Neutrophil (primary cell): ENCODE measurements at regions not wholly inside any gene's neighbourhood (a gene's known extent, or its start where the extent isn't known, plus 50 kb on each side); places are given as distances from the start of the nearest gene placed in this dataset.

Experiments used
- H3K27ac ChIP-seq: fragments of 200-600 bp; sonication (generic); 2 replicates; pipeline ENCODE4 v1.5.1; 2016; ENCODE audit warnings: mild to moderate bottlenecking, moderate library complexity
- H3K27me3 ChIP-seq: fragments of 200-600 bp; sonication (generic); 2 replicates; pipeline ENCODE4 v1.6.0; 2016; ENCODE audit warnings: mild to moderate bottlenecking
- H3K36me3 ChIP-seq: fragments of 200-600 bp; sonication (generic); 2 replicates; pipeline ENCODE4 v1.5.1; 2017
- H3K4me1 ChIP-seq, 2 experiments: fragments of 200-600 bp in 1 of 2; sonication (generic) in 1 of 2; 1 replicate in 1 of 2; 2 replicates in 1 of 2; pipeline versions ENCODE4 v1.5.1 to v1.6.1; 2013 to 2016; ENCODE audit warnings: low read depth in 1 of 2, low read length in 1 of 2, mild to moderate bottlenecking in 1 of 2, moderate library complexity in 1 of 2; ENCODE audit not compliant: control insufficient read depth in 1 of 2, insufficient read depth in 1 of 2
- H3K4me3 ChIP-seq, 2 experiments: fragments of 200-600 bp in 1 of 2; sonication (generic) in 1 of 2; 1 replicate in 1 of 2; 2 replicates in 1 of 2; pipeline ENCODE4 v1.5.1; 2013 to 2016; ENCODE audit warnings: low read depth in 1 of 2, low read length in 1 of 2, mild to moderate bottlenecking in 1 of 2, moderate library complexity in 1 of 2
- H3K9me3 ChIP-seq: fragments of 200-600 bp; sonication (generic); 2 replicates; pipeline ENCODE4 v1.5.1; 2016
- TF ChIP-seq, protein P1 (sequence below): fragments of 200-600 bp; sonication (generic); IDR thresholded peaks from 2 replicates; pipeline ENCODE4 v1.5.1; 2016; ENCODE audit warnings: antibody characterized with exemption

DNA sequence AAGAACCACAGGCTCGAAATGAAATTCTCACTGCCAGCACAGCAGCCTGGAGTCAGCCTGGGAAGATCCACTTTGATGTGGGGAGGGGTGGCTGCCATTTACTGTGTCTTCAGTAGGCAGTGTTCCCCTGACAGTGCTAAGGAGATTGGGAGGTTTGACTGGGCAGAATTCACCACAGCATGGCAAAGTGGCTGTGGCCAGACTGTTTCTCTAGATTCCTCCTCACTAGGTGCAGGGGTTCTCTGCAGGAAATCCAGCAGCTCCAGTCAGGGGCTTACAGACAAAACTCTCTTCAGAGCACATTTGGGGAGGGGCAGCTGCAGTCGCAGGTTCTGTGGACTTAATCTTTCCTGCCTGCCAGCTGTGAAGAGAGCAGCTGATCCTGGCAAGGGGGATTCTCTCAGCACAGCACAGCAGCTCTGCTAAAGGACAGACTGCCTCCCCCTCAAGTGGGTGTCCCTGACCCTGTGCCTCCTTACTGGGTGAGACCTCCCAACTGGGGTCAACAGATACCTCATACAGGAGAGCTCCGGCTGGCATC lies 1174.0 kb downstream of the RAPGEF2 start:
- Histone ChIP-seq H3K36me3 (no peaks in the 10 kb centered on the region), H3K9me3 (no peaks in the 10 kb centered on the region), H3K27me3 (no peaks in the 10 kb centered on the region), H3K27ac (no peak overlapping the region), H3K4me3 (no peak overlapping the region), H3K4me1 (no peaks in the 10 kb centered on the region)
- TF ChIP-seq, protein P1, sequence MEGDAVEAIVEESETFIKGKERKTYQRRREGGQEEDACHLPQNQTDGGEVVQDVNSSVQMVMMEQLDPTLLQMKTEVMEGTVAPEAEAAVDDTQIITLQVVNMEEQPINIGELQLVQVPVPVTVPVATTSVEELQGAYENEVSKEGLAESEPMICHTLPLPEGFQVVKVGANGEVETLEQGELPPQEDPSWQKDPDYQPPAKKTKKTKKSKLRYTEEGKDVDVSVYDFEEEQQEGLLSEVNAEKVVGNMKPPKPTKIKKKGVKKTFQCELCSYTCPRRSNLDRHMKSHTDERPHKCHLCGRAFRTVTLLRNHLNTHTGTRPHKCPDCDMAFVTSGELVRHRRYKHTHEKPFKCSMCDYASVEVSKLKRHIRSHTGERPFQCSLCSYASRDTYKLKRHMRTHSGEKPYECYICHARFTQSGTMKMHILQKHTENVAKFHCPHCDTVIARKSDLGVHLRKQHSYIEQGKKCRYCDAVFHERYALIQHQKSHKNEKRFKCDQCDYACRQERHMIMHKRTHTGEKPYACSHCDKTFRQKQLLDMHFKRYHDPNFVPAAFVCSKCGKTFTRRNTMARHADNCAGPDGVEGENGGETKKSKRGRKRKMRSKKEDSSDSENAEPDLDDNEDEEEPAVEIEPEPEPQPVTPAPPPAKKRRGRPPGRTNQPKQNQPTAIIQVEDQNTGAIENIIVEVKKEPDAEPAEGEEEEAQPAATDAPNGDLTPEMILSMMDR = no peak

DNA sequence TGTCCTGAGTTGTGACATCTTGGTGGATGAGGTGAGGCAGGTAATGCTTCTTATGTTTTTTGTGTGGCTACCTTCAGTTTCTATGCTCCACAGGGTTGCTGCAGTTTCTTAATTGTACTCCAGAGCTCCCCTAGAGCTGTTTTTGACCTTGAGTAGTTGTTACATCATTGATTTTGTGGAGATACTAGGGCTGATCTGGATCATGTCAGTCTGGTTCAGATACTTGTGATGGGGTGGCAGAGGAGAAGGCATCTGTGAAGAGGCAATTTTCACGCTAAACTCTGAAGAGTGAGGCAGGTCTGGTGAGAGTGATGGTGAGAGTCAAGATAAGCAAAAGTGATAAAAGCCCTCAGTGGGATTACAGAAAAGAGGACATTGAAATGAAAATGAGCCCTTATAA lies 1180.2 kb downstream of the RAPGEF2 start:
- no peak overlapping the region for H3K4me3 ChIP-seq
- no peaks in the 10 kb centered on the region for H3K9me3 ChIP-seq
- TF ChIP-seq, protein P1 = no peak
- H3K36me3 ChIP-seq = no peaks in the 10 kb centered on the region
- no peaks in the 10 kb centered on the region for H3K4me1 ChIP-seq
- H3K27ac ChIP-seq = no peak overlapping the region
- no peaks in the 10 kb centered on the region for H3K27me3 ChIP-seq

DNA sequence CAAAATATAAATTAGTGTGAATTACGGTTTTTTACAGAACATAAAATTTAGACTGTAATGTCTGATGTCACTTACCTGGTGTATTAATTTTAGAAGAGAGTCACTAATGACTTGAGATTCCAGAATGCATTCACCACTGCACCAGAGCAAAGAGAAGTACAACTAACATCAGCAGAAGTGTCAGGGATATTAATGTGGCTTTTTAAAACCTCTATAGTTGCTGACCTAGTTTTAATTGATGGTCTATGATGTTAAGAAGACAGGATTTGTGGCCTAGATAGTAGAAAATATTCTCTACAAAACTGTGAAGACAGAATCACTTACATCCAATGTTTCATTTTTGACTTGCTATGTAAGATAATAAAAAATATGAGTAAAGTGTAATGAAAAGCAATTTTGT lies 1181.6 kb downstream of the RAPGEF2 start:
- no peaks in the 10 kb centered on the region for H3K36me3 ChIP-seq
- H3K27ac ChIP-seq = no peak overlapping the region
- no peaks in the 10 kb centered on the region for H3K9me3 ChIP-seq
- TF ChIP-seq, protein P1 = no peak
- H3K4me3 ChIP-seq = no peak overlapping the region
- no peaks in the 10 kb centered on the region for H3K4me1 ChIP-seq
- H3K27me3 ChIP-seq = no peaks in the 10 kb centered on the region

DNA sequence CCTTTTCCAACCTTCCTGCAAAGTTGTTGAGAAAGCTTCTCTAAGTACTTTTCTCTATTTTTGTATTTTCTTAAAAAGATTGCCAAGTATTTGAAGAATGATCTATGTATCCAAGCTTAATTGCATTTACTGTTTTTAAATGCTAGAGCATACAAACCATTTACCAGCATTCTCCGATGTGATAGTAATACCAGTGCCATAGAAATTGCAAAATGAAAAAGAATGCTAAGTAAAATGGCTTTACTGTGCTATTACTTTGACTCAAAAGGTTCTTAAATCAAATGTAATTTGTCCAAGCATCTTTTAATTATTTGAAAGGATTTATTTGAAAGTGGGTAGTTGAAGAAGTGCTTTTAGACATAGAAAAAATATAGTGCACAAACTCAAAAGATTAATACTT lies 1183.2 kb downstream of the RAPGEF2 start:
- H3K9me3 ChIP-seq = no peaks in the 10 kb centered on the region
- H3K27ac ChIP-seq = no peak overlapping the region
- no peak overlapping the region for H3K4me3 ChIP-seq
- no peaks in the 10 kb centered on the region for H3K27me3 ChIP-seq
- TF ChIP-seq, protein P1 = no peak
- H3K36me3 ChIP-seq = no peaks in the 10 kb centered on the region
- H3K4me1 ChIP-seq = no peaks in the 10 kb centered on the region

DNA sequence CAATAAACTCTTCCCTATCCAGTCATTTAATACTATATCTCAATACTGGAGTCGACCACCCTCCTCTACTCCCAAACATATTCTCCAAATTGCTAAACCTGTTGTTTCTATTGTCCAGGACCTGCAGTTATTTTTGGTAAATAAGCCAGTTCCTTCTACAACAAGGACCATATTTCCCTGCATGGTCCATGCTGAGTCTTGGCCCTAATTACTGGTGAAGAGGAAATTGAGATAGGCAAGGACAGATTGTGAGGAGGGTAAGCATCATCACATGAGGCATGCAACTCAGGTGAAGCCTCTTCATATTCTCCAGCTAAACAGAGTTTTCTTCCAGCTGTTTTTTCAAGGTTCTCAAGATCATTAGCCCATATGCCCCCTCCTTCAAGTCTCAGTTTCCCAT lies 1193.6 kb downstream of the RAPGEF2 start:
- TF ChIP-seq, protein P1 = no peak
- Histone ChIP-seq H3K4me3 (no peak overlapping the region), H3K36me3 (no peaks in the 10 kb centered on the region), H3K4me1 (no peaks in the 10 kb centered on the region), H3K27me3 (no peaks in the 10 kb centered on the region), H3K27ac (no peak overlapping the region), H3K9me3 (peaks cover 5% of the 10 kb centered on the region)

DNA sequence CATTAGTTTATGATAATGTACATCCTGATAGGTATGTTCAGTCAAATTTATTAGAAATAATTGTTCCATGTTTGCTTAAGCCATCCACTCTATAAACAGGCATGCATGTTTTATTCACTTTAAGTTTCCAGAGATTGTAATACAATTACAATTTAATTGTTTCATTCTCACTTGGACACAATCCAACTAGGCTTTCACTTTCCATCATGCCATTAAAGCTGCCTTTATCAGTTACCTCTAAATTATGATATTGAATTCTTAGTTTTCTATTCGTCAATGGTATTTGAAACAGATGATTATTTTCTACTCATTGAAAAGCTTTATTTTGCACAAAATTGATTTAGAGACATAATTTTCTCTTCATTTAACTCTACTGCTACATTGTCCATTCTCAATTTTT lies 1196.3 kb downstream of the RAPGEF2 start:
- Histone ChIP-seq H3K27me3 (no peaks in the 10 kb centered on the region), H3K27ac (no peak overlapping the region), H3K4me3 (no peak overlapping the region), H3K4me1 (no peaks in the 10 kb centered on the region), H3K9me3 (no peaks in the 10 kb centered on the region), H3K36me3 (no peaks in the 10 kb centered on the region)
- TF ChIP-seq, protein P1 = no peak
